HepG2 (cell line): ENCODE measurements at regions not wholly inside any gene's neighbourhood (a gene's known extent, or its start where the extent isn't known, plus 50 kb on each side); places are given as distances from the start of the nearest gene placed in this dataset.

Source experiments
- ATAC-seq: fragments of 200-7000 bp; cut with Tn5 transposase; 3 replicates; pipeline ENCODE4 v1.9.1; 2020; ENCODE audit warnings: mild to moderate bottlenecking, moderate library complexity
- BruUV-seq: library from RNA; stranded (reverse); fragments of 400-500 nt; replicated peaks from 2 replicates; lab custom pipeline; 2021; lab: Mats Ljungman, UMichigan
- CTCF ChIA-PET: fragments of 300-600 bp; formaldehyde crosslinking; extraction: SDS; loops from one replicate; lab custom pipeline; 2021; ENCODE audit warnings: low total read pairs, inconsistent platforms, low intra/inter-chr PET ratio; lab: Yijun Ruan, JAX
- POLR2A ChIA-PET: fragments of 350-600 bp; sonication (Branson Sonifier 250); formaldehyde crosslinking; loops from one replicate; lab custom pipeline; 2020; ENCODE audit warnings: antibody characterized with exemption, inconsistent platforms; lab: Yijun Ruan, JAX
- DNase-seq: peaks from one replicate; pipeline ENCODE4 v3.0.0-alpha.2; 2015; ENCODE audit warnings: low spot score
- FAIRE-seq: peaks from 3 replicates; lab custom pipeline; 2011; peaks lifted over from hg19 to GRCh38; lab: Jason Lieb, UNC
- H2AFZ ChIP-seq: one replicate; pipeline ENCODE4 v1.6.1; 2011; ENCODE audit warnings: low read length, inconsistent platforms
- H3K27ac ChIP-seq: fragments of 300-600 bp; 3 replicates; pipeline ENCODE4 v1.8.0; 2011; ENCODE audit warnings: mixed run types, mild to moderate bottlenecking, mixed read lengths, low read length, inconsistent platforms; ENCODE audit not compliant: insufficient read depth; ENCODE audit errors: extremely low read length
- H3K27me3 ChIP-seq, 2 experiments: fragments of 200-600 bp in 1 of 2; 2 replicates in 1 of 2; 3 replicates in 1 of 2; pipeline versions ENCODE4 v1.6.0 to v1.8.0; 2011; ENCODE audit warnings: low read length in 2 of 2, mild to moderate bottlenecking in 2 of 2, moderate library complexity in 2 of 2, inconsistent platforms in 1 of 2; ENCODE audit not compliant: insufficient read depth in 2 of 2, control insufficient read depth in 1 of 2
- H3K36me3 ChIP-seq, 2 experiments: fragments of 200-600 bp in 1 of 2; replicated peaks in 1 of 2; 2 replicates in 1 of 2; 3 replicates in 1 of 2; pipeline versions ENCODE4 v1.5.1 to v1.8.0; 2011; ENCODE audit warnings: low read length in 2 of 2, inconsistent platforms in 1 of 2; ENCODE audit not compliant: insufficient read depth in 2 of 2, control insufficient read depth in 1 of 2
- H3K4me1 ChIP-seq: 2 replicates; pipeline ENCODE4 v1.5.1; 2012; ENCODE audit warnings: low read length, inconsistent platforms; ENCODE audit not compliant: insufficient read depth
- H3K4me2 ChIP-seq: 2 replicates; pipeline ENCODE4 v1.6.0; 2011; ENCODE audit warnings: low read depth, low read length, inconsistent platforms
- H3K4me3 ChIP-seq, 3 experiments: fragments of 200-600 bp in 1 of 3; sonication (generic), shearing (Covaris generic) in 1 of 3; replicated peaks in 1 of 3; 2 replicates each; pipeline ENCODE4 v1.5.1; 2011 to 2016; ENCODE audit warnings: low read length in 3 of 3, inconsistent platforms in 2 of 3, low read depth in 2 of 3, mild to moderate bottlenecking in 2 of 3, control low read depth in 1 of 3, mixed read lengths in 1 of 3; ENCODE audit not compliant: insufficient read depth in 1 of 3
- H3K79me2 ChIP-seq: one replicate; pipeline ENCODE4 v1.6.1; 2011; ENCODE audit warnings: low read length, inconsistent platforms; ENCODE audit not compliant: insufficient read depth
- H3K9ac ChIP-seq: 2 replicates; pipeline ENCODE4 v1.6.0; 2011; ENCODE audit warnings: mild to moderate bottlenecking, low read depth, low read length, inconsistent platforms; ENCODE audit not compliant: insufficient read depth
- H3K9me3 ChIP-seq: 2 replicates; pipeline ENCODE4 v1.5.1; 2012; ENCODE audit warnings: mild to moderate bottlenecking, low read length
- H4K20me1 ChIP-seq: 2 replicates; pipeline ENCODE4 v1.6.0; 2011; ENCODE audit warnings: inconsistent platforms, mild to moderate bottlenecking, low read length, moderate library complexity; ENCODE audit not compliant: insufficient read depth
- DZIP1 ChIP-seq: sonication (generic); formaldehyde crosslinking; IDR thresholded peaks from 2 replicates; pipeline ENCODE4 v1.5.0; 2020; ENCODE audit warnings: mild to moderate bottlenecking, missing genetic modification reagents
- EEA1 ChIP-seq: sonication (generic); formaldehyde crosslinking; IDR thresholded peaks from 2 replicates; pipeline ENCODE4 v1.5.1; 2020; ENCODE audit warnings: mild to moderate bottlenecking, missing genetic modification reagents, borderline replicate concordance
- HMGA1 ChIP-seq: sonication (generic); formaldehyde crosslinking; conservative IDR thresholded peaks from 2 replicates; pipeline ENCODE4 v1.4.0; 2020; ENCODE audit warnings: missing genetic modification reagents
- HMGXB4 ChIP-seq, 2 experiments: sonication (generic) in 1 of 2; formaldehyde crosslinking in 1 of 2; IDR thresholded peaks; 2 replicates each; pipeline versions ENCODE4 v1.4.0 to v1.6.1; 2018 to 2020; ENCODE audit warnings: missing genetic modification reagents in 2 of 2, borderline replicate concordance in 1 of 2, low read depth in 1 of 2, mild to moderate bottlenecking in 1 of 2, missing biosample characterization in 1 of 2
- IKZF5 ChIP-seq: IDR thresholded peaks from 2 replicates; pipeline ENCODE4 v1.6.1; 2018; ENCODE audit warnings: missing genetic modification reagents, mild to moderate bottlenecking, missing compliant biosample characterization
- PRPF4 ChIP-seq: fragments of 200-400 bp; formaldehyde crosslinking; IDR thresholded peaks from 2 replicates; pipeline ENCODE4 v1.6.1; 2016; ENCODE audit warnings: low read length, low read depth; ENCODE audit not compliant: poor library complexity, severe bottlenecking
- REPIN1 ChIP-seq: sonication (generic); formaldehyde crosslinking; IDR thresholded peaks from 2 replicates; pipeline ENCODE4 v1.8.0; 2022; ENCODE audit warnings: missing genetic modification reagents, low read depth, mild to moderate bottlenecking, borderline replicate concordance
- SNAPC5 ChIP-seq: sonication (generic); formaldehyde crosslinking; IDR thresholded peaks from 2 replicates; pipeline ENCODE4 v1.8.1; 2023; ENCODE audit warnings: mild to moderate bottlenecking, missing genetic modification reagents, borderline replicate concordance
- TEF ChIP-seq: sonication (generic); formaldehyde crosslinking; IDR thresholded peaks from 2 replicates; pipeline ENCODE4 v1.5.0; 2020; ENCODE audit warnings: missing genetic modification reagents
- ZBTB43 ChIP-seq: sonication (generic); formaldehyde crosslinking; conservative IDR thresholded peaks from 2 replicates; pipeline ENCODE4 v1.4.0; 2020; ENCODE audit warnings: missing genetic modification reagents
- ZFP62 ChIP-seq: sonication (generic); formaldehyde crosslinking; IDR thresholded peaks from 2 replicates; pipeline ENCODE4 v1.4.0; 2020; ENCODE audit warnings: missing genetic modification reagents
- ZNF12 ChIP-seq: sonication (generic); formaldehyde crosslinking; IDR thresholded peaks from 2 replicates; pipeline ENCODE4 v1.5.0; 2020; ENCODE audit warnings: missing genetic modification reagents
- ZNF460 ChIP-seq: sonication (generic); formaldehyde crosslinking; IDR thresholded peaks from 2 replicates; pipeline ENCODE4 v1.5.1; 2020; ENCODE audit warnings: missing genetic modification reagents, mild to moderate bottlenecking, borderline replicate concordance
- ZNF644 ChIP-seq: IDR thresholded peaks from 2 replicates; pipeline ENCODE4 v1.6.1; 2016; ENCODE audit warnings: low read depth
- ZNF781 ChIP-seq: sonication (generic); formaldehyde crosslinking; IDR thresholded peaks from 2 replicates; pipeline ENCODE4 v1.5.1; 2020; ENCODE audit warnings: borderline replicate concordance, mild to moderate bottlenecking, missing genetic modification reagents; ENCODE audit errors: not compliant biosample characterization
- WGBS: methylation state at CpG from one replicate; pipeline ENCODE4 v1.1.6; 2017; ENCODE audit warnings: low lambda C conversion rate; 5-methylcytosine and 5-hydroxymethylcytosine counted together
- in situ Hi-C: cut with HindIII; loops from 2 replicates; pipeline ENCODE4 v1.10.0; 2017; ENCODE audit warnings: low pct_unique_long_range_greater_than_20kb; ENCODE audit not compliant: extremely low pct_ligation_motif_present
- intact Hi-C: fragments of 100-400 bp; cut with micrococcal nuclease; formaldehyde crosslinking; loops from one replicate; pipeline ENCODE4 v1.10.0; 2022; ENCODE audit not compliant: unreplicated experiment

- no peak for TF ChIP-seq DZIP1
- TF ChIP-seq EEA1 (CRISPR knock-in tag), result no peak
These were observed 433.9 kb downstream of the GLRX3 start (continued) for GRCh38 chr10:130570074-130570473.

- intact Hi-C loops, result no loop called here
- TF ChIP-seq ZNF460 (CRISPR knock-in tag) (no peak), TEF (CRISPR knock-in tag) (no peak), HMGA1 (CRISPR knock-in tag) (no peak), SNAPC5 (CRISPR knock-in tag) (no peak), ZNF644 (CRISPR knock-in tag) (no peak), IKZF5 (no peak), HMGXB4 (CRISPR knock-in tag; IDR thresholded peaks at IDR 0.05; ENCODE audit: borderline replicate concordance in 1 of 2, low read depth in 1 of 2) (no peak), ZNF12 (CRISPR knock-in tag) (no peak), ZNF781 (no peak), ZBTB43 (no peak), ZFP62 (CRISPR knock-in tag) (no peak), PRPF4 (no peak), REPIN1 (CRISPR knock-in tag) (no peak)
These were observed 435.5 kb downstream of the GLRX3 start for GRCh38 chr10:130571674-130572073.

More at GRCh38 chr10:130571674-130572073, 435.5 kb downstream of the GLRX3 start:
- Histone ChIP-seq H2AFZ (no peak overlapping the region), H3K27ac (no peak overlapping the region), H3K9ac (no peak overlapping the region), H3K9me3 (no peaks in the 10 kb centered on the region), H3K4me3 (no peak overlapping the region), H4K20me1 (no peaks in the 10 kb centered on the region), H3K36me3 (no peaks in the 10 kb centered on the region), H3K27me3 (peaks cover 1 to 32% of the 10 kb centered on the region in 2 experiments; a peak in 4 of 5 replicates), H3K79me2 (no peaks in the 10 kb centered on the region), H3K4me1 (no peaks in the 10 kb centered on the region), H3K4me2 (no peak overlapping the region)
- DNase-seq (no peak), FAIRE-seq (no peak), ATAC-seq (no peak)
- ChIA-PET POLR2A (no interaction called here), CTCF (no interaction called here)
- BruUV-seq, result no TSS peak
- in situ Hi-C loops, result no loop called here
- 9% methylated on average over 6 of the region's 9 CpGs for WGBS
